Adipocyte (in vitro differentiated cells): ENCODE measurements at regions not wholly inside any gene's neighbourhood (a gene's known extent, or its start where the extent isn't known, plus 50 kb on each side); places are given as distances from the start of the nearest gene placed in this dataset.

Experiments used
- DNase-seq: peaks from one replicate; pipeline ENCODE4 v3.0.0-alpha.2; 2015; ENCODE audit warnings: low read depth
- H3K27me3 ChIP-seq: replicated peaks from 2 replicates; pipeline ENCODE4 v1.7.0; 2013; ENCODE audit warnings: mild to moderate bottlenecking, low read length, moderate library complexity; ENCODE audit not compliant: control insufficient read depth, insufficient read depth
- H3K36me3 ChIP-seq: 2 replicates; pipeline ENCODE4 v1.7.0; 2013; ENCODE audit warnings: low read length, mild to moderate bottlenecking, moderate library complexity; ENCODE audit not compliant: control insufficient read depth, insufficient read depth, severe bottlenecking
- H3K4me1 ChIP-seq: 2 replicates; pipeline ENCODE4 v1.7.0; 2013; ENCODE audit warnings: mild to moderate bottlenecking, low read length, moderate library complexity; ENCODE audit not compliant: control insufficient read depth, insufficient read depth
- H3K4me3 ChIP-seq: 2 replicates; pipeline ENCODE4 v1.7.0; 2013; ENCODE audit warnings: mild to moderate bottlenecking, low read length, moderate library complexity
- H3K9ac ChIP-seq: 2 replicates; pipeline ENCODE4 v1.7.0; 2013; ENCODE audit warnings: mild to moderate bottlenecking, low read length, moderate library complexity
- H3K9me3 ChIP-seq: 2 replicates; pipeline ENCODE4 v1.7.0; 2013; ENCODE audit warnings: mild to moderate bottlenecking, low read length, moderate library complexity; ENCODE audit not compliant: control insufficient read depth

GRCh38 chr5:165940541-165940940 lies 2350.9 kb upstream of the WWC1 start:
- Histone ChIP-seq H3K27me3 (no peaks in the 10 kb centered on the region), H3K9me3 (no peaks in the 10 kb centered on the region), H3K9ac (no peak overlapping the region), H3K4me3 (no peak overlapping the region), H3K36me3 (no peaks in the 10 kb centered on the region), H3K4me1 (no peaks in the 10 kb centered on the region)
- DNase-seq, result no peak

GRCh38 chr5:165956854-165957253 lies 2334.6 kb upstream of the WWC1 start:
- H3K9ac ChIP-seq, result no peak overlapping the region
- H3K4me3 ChIP-seq, result no peak overlapping the region
- H3K4me1 ChIP-seq, result no peaks in the 10 kb centered on the region
- peaks cover 4% of the 10 kb centered on the region for H3K9me3 ChIP-seq
- H3K27me3 ChIP-seq, result no peaks in the 10 kb centered on the region
- no peaks in the 10 kb centered on the region for H3K36me3 ChIP-seq
- no peak for DNase-seq

- no peak overlapping the region for H3K4me3 ChIP-seq
- no peaks in the 10 kb centered on the region for H3K36me3 ChIP-seq
- no peak overlapping the region for H3K9ac ChIP-seq
- no peaks in the 10 kb centered on the region for H3K4me1 ChIP-seq
- no peaks in the 10 kb centered on the region for H3K9me3 ChIP-seq
- DNase-seq, result no peak
- H3K27me3 ChIP-seq, result no peaks in the 10 kb centered on the region
Observed at GRCh38 chr5:165981671-165982070, 2309.8 kb upstream of the WWC1 start.

- Histone ChIP-seq H3K9me3 (no peaks in the 10 kb centered on the region), H3K9ac (no peak overlapping the region), H3K4me1 (no peaks in the 10 kb centered on the region), H3K36me3 (no peaks in the 10 kb centered on the region), H3K27me3 (no peaks in the 10 kb centered on the region), H3K4me3 (no peak overlapping the region)
- DNase-seq, result no peak
Observed at GRCh38 chr5:165996201-165996875, 2295.1 kb upstream of the WWC1 start.

- H3K9me3 ChIP-seq, result no peaks in the 10 kb centered on the region
- no peaks in the 10 kb centered on the region for H3K4me1 ChIP-seq
- no peak overlapping the region for H3K9ac ChIP-seq
- no peak for DNase-seq
- H3K36me3 ChIP-seq, result no peaks in the 10 kb centered on the region
- no peak overlapping the region for H3K4me3 ChIP-seq
- no peaks in the 10 kb centered on the region for H3K27me3 ChIP-seq
Observed at GRCh38 chr5:165999693-166000320, 2291.6 kb upstream of the WWC1 start.

- no peak for DNase-seq
- no peaks in the 10 kb centered on the region for H3K36me3 ChIP-seq
- no peaks in the 10 kb centered on the region for H3K27me3 ChIP-seq
- no peaks in the 10 kb centered on the region for H3K4me1 ChIP-seq
- H3K9me3 ChIP-seq, result no peaks in the 10 kb centered on the region
- H3K4me3 ChIP-seq, result no peak overlapping the region
- H3K9ac ChIP-seq, result no peak overlapping the region
Observed at GRCh38 chr5:166004006-166004405, 2287.4 kb upstream of the WWC1 start.

- H3K4me1 ChIP-seq, result no peaks in the 10 kb centered on the region
- no peak overlapping the region for H3K9ac ChIP-seq
- H3K9me3 ChIP-seq, result peaks cover 2% of the 10 kb centered on the region
- no peaks in the 10 kb centered on the region for H3K27me3 ChIP-seq
- H3K36me3 ChIP-seq, result no peaks in the 10 kb centered on the region
- no peak for DNase-seq
- no peak overlapping the region for H3K4me3 ChIP-seq
Observed at GRCh38 chr5:166013415-166013814, 2278.0 kb upstream of the WWC1 start.

GRCh38 chr5:166014256-166014655 lies 2277.2 kb upstream of the WWC1 start:
- H3K4me1 ChIP-seq, result no peaks in the 10 kb centered on the region
- H3K36me3 ChIP-seq, result no peaks in the 10 kb centered on the region
- H3K27me3 ChIP-seq, result no peaks in the 10 kb centered on the region
- peaks cover 2% of the 10 kb centered on the region for H3K9me3 ChIP-seq
- H3K9ac ChIP-seq, result no peak overlapping the region
- no peak for DNase-seq
- no peak overlapping the region for H3K4me3 ChIP-seq

- Histone ChIP-seq H3K9ac (no peak overlapping the region), H3K36me3 (no peaks in the 10 kb centered on the region), H3K4me1 (no peaks in the 10 kb centered on the region), H3K27me3 (no peaks in the 10 kb centered on the region), H3K9me3 (peaks cover 6% of the 10 kb centered on the region), H3K4me3 (no peak overlapping the region)
- DNase-seq, result no peak
Observed at GRCh38 chr5:166018716-166019115, 2272.7 kb upstream of the WWC1 start.

GRCh38 chr5:166022065-166022464 lies 2269.4 kb upstream of the WWC1 start:
- peaks cover 4% of the 10 kb centered on the region for H3K9me3 ChIP-seq
- H3K4me1 ChIP-seq, result no peaks in the 10 kb centered on the region
- H3K9ac ChIP-seq, result no peak overlapping the region
- H3K36me3 ChIP-seq, result no peaks in the 10 kb centered on the region
- H3K4me3 ChIP-seq, result no peak overlapping the region
- no peaks in the 10 kb centered on the region for H3K27me3 ChIP-seq
- no peak for DNase-seq

- Histone ChIP-seq H3K27me3 (no peaks in the 10 kb centered on the region), H3K4me3 (no peak overlapping the region), H3K4me1 (no peaks in the 10 kb centered on the region), H3K9ac (no peak overlapping the region), H3K9me3 (peaks cover 4% of the 10 kb centered on the region), H3K36me3 (no peaks in the 10 kb centered on the region)
- DNase-seq, result no peak
Observed at GRCh38 chr5:166024970-166025369, 2266.5 kb upstream of the WWC1 start.

- no peak overlapping the region for H3K9ac ChIP-seq
- H3K4me3 ChIP-seq, result no peak overlapping the region
- peaks cover under 1% of the 10 kb centered on the region for H3K9me3 ChIP-seq
- no peaks in the 10 kb centered on the region for H3K36me3 ChIP-seq
- no peaks in the 10 kb centered on the region for H3K4me1 ChIP-seq
- no peaks in the 10 kb centered on the region for H3K27me3 ChIP-seq
- no peak for DNase-seq
Observed at GRCh38 chr5:166027582-166027981, 2263.9 kb upstream of the WWC1 start.
